Adipose tissue (tissue), 3 donors: ENCODE measurements at regions not wholly inside any gene's neighbourhood (a gene's known extent, or its start where the extent isn't known, plus 50 kb on each side); places are given as distances from the start of the nearest gene placed in this dataset.
A peak's percentile ranks its signal among the peaks of the same experiment; 100 is the strongest.
"Not testable (repeated sequence)": the region's sequence is repeated elsewhere in the genome, so short reads cannot be mapped to it uniquely, and the experiment has no call there.

Experiments used
- H3K27ac ChIP-seq: one replicate; pipeline ENCODE4 v1.5.1; 2013; ENCODE audit warnings: low read depth, low read length
- WGBS, 3 donors: extraction: QIAGEN DNeasy Blood & Tissue Kit; methylation state at CpG; one replicate each; pipeline ENCODE4 v1.1.7; 2013; 5-methylcytosine and 5-hydroxymethylcytosine counted together
- donor health status: healthy with polysubstance abuse.
- donor health status: Bipolar disorder and iron deficiency.
- donor health status: healthy.

- not testable (repeated sequence) for H3K27ac ChIP-seq
- 93 to 99% (median 98%) methylated on average over 2 of the region's 2 CpGs for WGBS, 3 donors
Observed at GRCh38 chr2:55124682-55125081, 74.4 kb upstream of the RTN4 start.

- no peak overlapping the region for H3K27ac ChIP-seq
- WGBS, 3 donors, result 86 to 92% (median 89%) methylated on average over 2 of the region's 2 CpGs
Observed at GRCh38 chr2:55123851-55124269, 73.6 kb upstream of the RTN4 start.

GRCh38 chr2:55120634-55121359, 70.5 kb upstream of the RTN4 start:
- WGBS, 3 donors, result 46 to 79% (median 46%) methylated on average over 8 of the region's 8 CpGs
- H3K27ac ChIP-seq, result no peak overlapping the region

- H3K27ac ChIP-seq, result no peak overlapping the region
- WGBS, 3 donors, result 69 to 86% (median 79%) methylated on average over 10 of the region's 10 CpGs
Observed at GRCh38 chr2:55119711-55120487, 69.6 kb upstream of the RTN4 start.

- 32 to 42% (median 36%) methylated on average over 3 of the region's 3 CpGs for WGBS, 3 donors
- no peak overlapping the region for H3K27ac ChIP-seq
Observed at GRCh38 chr2:55118643-55119083, 68.4 kb upstream of the RTN4 start.

GRCh38 chr2:55116966-55117365, 66.7 kb upstream of the RTN4 start:
- no peak overlapping the region for H3K27ac ChIP-seq
- 85 to 94% (median 94%) methylated on average over 7 of the region's 7 CpGs for WGBS, 3 donors

- no peak overlapping the region for H3K27ac ChIP-seq
- whole genome bisulfite sequencing, 3 donors, result 94 to 100% (median 95%) methylated on average over 1 of the region's 1 CpG
Observed at GRCh38 chr2:55116598-55116964, 66.3 kb upstream of the RTN4 start.

- WGBS, 3 donors, result 67 to 95% (median 93%) methylated on average over 4 of the region's 4 CpGs
- H3K27ac ChIP-seq, result no peak overlapping the region
Observed at GRCh38 chr2:55115761-55116597, 65.7 kb upstream of the RTN4 start.

GRCh38 chr2:55114597-55114996, 64.3 kb upstream of the RTN4 start:
- 89 to 96% (median 90%) methylated on average over 5 of the region's 5 CpGs for WGBS, 3 donors
- no peak overlapping the region for H3K27ac ChIP-seq

- H3K27ac ChIP-seq, result no peak overlapping the region
- WGBS, 3 donors, result 87 to 96% (median 95%) methylated on average over 5 of the region's 5 CpGs
Observed at GRCh38 chr2:55114082-55114481, 63.8 kb upstream of the RTN4 start.

GRCh38 chr2:55112229-55113031, 62.2 kb upstream of the RTN4 start:
- H3K27ac ChIP-seq, result peak overlapping the region; percentile 20
- 19 to 72% (median 20%) methylated on average over 13 of the region's 13 CpGs for WGBS, 3 donors

- WGBS, 3 donors, result 34 to 82% (median 35%) methylated on average over 11 of the region's 11 CpGs
Observed at GRCh38 chr2:55111570-55112228, 61.4 kb upstream of the RTN4 start.

GRCh38 chr2:55111230-55111569, 60.9 kb upstream of the RTN4 start:
- WGBS, 3 donors, result 74 to 94% (median 75%) methylated on average over 4 of the region's 4 CpGs
- H3K27ac ChIP-seq, result no peak overlapping the region

More at GRCh38 chr2:55111570-55112228, 61.4 kb upstream of the RTN4 start:
- peak overlapping the region; percentile 20 for H3K27ac ChIP-seq

- WGBS, 3 donors, result 39 to 89% (median 80%) methylated on average over 2 of the region's 2 CpGs
- H3K27ac ChIP-seq, result no peak overlapping the region
Observed at GRCh38 chr2:55109219-55109891, 59.1 kb upstream of the RTN4 start.

GRCh38 chr2:55108456-55109160, 58.4 kb upstream of the RTN4 start:
- H3K27ac ChIP-seq, result no peak overlapping the region
- 43 to 77% (median 75%) methylated on average over 7 of the region's 7 CpGs for WGBS, 3 donors

- no peak overlapping the region for H3K27ac ChIP-seq
Observed at GRCh38 chr2:55107436-55107835, 57.2 kb upstream of the RTN4 start.

GRCh38 chr2:55106148-55106547, 55.9 kb upstream of the RTN4 start:
- 77 to 95% (median 90%) methylated on average over 1 of the region's 1 CpG for WGBS, 3 donors
- no peak overlapping the region for H3K27ac ChIP-seq
